HG03280 (cell line): ENCODE measurements at regions not wholly inside any gene's neighbourhood (a gene's known extent, or its start where the extent isn't known, plus 50 kb on each side); places are given as distances from the start of the nearest gene placed in this dataset.
"Not testable (repeated sequence)": the region's sequence is repeated elsewhere in the genome, so short reads cannot be mapped to it uniquely, and the experiment has no call there.

ENCODE experiments used
- ATAC-seq: cut with Tn5 transposase; IDR thresholded peaks from one replicate; pipeline ENCODE4 v1.9.1; 2021; ENCODE audit warnings: mild to moderate bottlenecking, moderate library complexity; ENCODE audit not compliant: unreplicated experiment

- ATAC-seq = no peak
Measured at GRCh38 chr6:66561479-66561878, 854.5 kb upstream of the EYS start.

DNA sequence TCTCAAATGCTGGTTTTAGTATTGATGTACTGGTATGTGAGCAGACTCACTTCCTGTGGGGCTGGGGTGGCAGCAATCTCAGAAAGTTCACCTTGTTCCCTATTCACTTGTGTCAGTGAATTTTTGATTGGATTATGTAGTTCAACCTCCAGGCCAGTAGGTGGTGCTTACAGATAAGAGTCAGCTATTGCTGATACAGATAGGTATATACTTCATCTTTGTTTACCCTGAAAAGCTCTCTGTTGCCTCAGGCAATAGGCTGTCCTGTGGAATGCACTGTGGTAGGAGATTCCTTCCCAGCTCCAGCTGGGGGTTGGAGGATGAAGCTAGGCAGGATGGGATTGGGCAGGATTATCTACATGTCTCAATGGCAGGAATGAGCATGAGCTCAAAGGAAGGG is 851.2 kb upstream of the EYS start:
- no peak for ATAC-seq

DNA sequence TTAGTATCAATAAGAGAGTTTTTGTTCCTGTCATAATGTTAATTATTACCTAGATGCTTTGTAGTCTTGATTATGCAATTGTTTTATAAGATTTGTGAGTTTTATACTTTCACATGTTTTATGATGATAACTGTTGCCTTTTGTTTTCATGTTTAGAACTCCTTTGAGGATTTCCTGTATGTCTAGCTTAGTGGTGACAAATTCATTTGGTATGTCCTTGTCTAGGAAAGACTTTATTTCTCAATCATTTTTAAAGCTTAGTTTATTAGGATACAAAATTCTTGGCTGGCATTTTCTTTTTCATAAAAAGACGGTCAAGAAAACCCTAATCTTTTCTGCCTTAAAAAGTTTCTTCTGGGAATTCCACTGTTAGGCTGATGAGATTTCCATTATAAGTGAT is 849.9 kb upstream of the EYS start:
- no peak for ATAC-seq

DNA sequence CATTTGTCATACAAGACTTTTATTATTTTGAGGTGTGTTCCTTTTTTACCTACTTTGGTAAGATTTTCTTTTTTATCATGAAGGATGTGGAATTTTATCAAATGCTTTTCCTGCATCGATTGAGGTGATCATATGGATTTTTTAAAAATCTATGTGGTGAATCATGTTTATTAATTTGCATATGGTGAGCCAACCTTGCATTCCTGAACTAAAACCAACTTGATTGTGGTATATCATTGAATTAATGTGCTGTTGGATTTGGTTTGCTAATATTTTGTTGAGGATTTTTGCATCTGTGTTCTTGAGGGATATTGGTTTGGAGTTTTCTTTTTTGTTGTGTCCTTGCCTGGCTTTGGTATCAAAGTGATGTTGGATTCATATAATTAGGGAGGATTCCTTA is 848.1 kb upstream of the EYS start:
- ATAC-seq = no peak

DNA sequence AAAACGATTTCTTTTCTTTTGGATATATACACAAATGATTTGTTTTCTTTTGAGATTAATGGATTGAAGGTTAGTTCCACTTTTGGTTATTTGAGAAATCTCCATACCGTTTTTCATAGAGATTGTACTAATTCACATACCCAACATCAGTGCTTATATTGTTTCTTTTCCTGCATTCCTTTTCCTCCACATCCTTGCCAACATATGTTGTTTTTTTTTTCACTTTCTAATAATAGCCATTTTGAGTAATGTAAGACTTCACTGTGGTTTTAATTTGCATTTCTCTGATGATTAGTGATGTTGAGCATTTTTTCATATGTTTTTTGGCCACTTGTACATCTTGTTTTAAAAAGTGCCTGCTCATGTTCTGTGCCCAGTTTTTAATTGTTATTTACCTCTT is 846.4 kb upstream of the EYS start:
- no peak for ATAC-seq

DNA sequence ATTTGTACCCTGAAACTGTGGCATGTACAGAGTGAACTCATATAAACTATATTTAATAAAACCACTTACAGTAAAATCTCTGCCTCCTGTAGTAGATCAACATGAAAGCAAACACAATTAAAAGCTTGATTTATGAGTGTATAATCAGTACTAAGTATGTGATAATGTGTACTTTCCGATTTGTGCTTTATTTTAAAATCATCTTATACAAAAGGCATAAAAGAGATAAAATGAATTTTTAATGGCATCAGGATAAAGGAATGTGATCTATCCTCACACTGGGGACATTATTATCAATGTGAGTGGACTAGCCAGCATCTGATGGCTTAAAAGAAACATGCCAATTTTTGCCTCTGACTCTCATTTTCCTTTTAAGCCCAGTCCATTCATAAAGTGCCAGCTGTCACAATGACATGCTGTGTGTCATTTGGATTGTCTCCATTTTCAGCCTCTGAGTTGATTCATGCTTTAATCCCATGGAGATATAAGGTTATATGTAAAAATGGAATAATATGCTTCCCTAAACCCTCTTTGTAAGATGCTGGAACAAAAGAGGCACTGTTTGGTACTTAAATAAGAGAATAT is 831.6 kb upstream of the EYS start:
- no peak for ATAC-seq

DNA sequence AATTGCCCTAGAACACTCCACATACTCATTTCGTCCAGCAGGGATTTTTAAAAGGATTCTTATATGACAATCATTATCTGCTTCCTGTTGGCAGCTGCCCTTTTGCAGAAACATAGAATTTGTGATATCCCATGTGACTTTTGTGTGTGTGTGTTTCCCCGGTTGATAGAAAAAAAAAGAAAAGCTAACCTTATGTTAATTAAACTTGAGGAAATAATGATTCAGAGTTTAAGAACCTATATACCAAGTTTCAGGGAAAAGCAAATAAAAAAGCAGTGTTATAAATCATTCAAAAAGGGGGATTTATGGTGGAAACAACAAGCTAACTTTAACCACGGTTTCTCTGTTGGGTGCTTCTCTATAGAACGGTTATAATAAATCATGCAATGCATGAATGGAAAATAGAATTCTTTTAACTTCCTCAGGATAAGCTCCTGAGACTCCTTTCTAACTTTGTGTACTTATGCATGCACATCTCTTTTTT is 826.9 kb upstream of the EYS start:
- ATAC-seq = no peak

DNA sequence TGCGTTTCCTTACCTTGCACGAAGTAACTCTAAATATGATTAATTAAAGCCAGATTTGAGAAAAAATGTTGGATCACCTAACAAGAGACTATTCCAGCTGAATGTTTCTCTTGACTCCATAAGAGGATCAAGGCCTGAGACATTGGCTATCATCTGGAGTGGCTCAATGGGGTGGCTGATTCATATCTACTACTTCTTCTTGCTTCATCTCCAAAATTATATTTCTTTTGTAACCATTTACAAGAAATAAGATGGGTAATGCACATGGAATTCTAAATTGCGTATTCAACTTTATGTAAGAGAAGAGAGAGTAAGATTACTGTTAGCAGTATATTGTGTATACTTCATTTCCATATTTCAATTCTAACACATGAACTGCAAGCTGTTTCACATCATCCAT is 819.0 kb upstream of the EYS start:
- no peak for ATAC-seq

DNA sequence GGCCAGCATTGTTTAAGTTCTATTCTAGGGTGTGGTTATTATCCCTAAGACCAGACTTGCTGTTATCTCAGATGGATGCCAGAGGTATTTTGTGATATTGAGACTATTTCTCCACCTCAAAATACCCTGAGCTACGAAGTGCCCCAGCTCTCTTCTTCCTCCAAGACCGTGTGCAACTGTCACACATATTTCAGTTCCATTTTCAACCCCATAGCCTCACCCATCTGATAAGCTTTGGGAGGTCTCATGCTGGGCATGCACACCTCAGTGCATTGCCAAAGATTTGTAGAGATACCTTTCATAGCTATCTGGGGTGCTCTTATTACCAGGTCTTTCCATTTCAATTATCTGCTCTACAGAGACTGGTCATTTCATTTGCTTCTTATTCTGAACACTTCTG is 815.8 kb upstream of the EYS start:
- ATAC-seq = no peak

DNA sequence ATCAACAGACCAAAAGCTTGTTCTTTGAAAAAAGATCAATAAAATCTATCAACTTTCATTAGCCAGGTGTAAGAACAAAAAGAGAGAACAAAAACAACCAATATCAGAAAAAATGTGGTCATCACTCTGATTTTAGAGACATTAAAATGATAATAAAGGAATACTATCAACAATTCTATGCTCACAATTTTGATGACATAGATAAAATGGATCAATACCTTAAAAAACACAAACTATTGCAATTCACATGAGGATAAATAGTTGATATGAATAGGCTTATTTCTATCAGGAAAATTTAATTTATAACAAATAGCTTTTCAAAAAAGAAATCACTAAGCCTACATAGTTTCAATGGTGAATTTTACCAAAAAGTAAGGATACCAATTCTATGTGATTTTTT is 809.4 kb upstream of the EYS start:
- no peak for ATAC-seq

- no peak for ATAC-seq
Measured at GRCh38 chr6:66508433-66508832, 801.4 kb upstream of the EYS start.

DNA sequence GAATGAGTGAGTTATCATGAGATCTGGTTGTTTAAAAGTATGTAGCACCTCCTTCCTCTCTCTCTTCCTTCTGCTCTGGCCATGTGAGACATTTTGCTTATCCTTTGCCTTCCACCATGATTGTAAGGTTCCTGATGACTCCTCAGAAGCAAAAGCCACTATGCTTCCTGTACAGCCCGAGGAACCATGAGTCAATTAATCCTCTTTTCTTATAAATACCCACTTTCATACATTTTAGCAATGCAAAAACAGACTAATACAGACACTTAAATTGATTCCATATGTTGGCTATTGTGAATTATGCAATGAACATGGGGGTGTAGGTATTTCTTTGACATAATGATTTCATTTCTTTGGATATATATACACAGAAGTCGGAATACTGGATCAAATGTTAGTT is 792.8 kb upstream of the EYS start:
- ATAC-seq = no peak

GRCh38 chr6:66496659-66497058 is 789.6 kb upstream of the EYS start:
- no peak for ATAC-seq

- not testable (repeated sequence) for ATAC-seq
Measured at GRCh38 chr6:66494643-66495042, 787.6 kb upstream of the EYS start.

- ATAC-seq = no peak
Measured at GRCh38 chr6:66489269-66489987, 782.4 kb upstream of the EYS start.

DNA sequence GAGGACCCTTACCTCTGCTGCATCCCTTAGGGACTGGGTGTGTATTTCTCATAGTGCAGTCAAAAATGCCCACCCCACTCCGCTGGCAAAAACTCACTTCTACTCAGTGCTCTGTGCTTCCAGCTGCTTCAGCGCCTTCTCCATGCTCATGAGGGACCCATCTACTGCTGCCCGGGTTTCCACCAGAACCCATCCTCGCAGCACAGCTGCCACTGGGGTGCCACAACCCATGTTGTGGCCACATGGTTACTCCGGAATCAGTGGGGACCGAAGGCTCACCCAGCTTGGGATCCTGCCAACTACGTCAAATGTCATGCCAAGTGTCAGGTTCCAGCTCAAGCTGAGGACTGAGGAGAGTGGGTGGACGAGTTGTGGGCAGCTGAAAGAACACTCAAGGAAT is 774.2 kb upstream of the EYS start:
- no peak for ATAC-seq

DNA sequence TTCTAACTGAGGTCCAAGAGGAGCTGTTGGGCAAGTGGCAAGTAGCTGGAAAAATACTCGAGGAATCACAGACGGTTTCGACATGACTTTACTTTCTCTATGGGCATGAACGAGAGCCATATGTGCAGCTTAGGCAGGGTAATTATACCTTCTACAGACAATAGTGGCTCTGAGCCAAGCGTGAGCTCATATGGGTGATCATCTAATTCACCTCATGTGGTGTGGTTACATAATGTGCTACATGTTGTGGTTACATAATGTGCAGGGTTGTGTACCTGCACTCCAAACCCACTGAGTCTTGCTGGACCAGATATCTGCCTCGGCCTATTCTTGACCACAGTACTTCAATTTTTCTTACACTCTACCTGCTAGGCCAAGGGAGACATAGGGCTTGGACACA is 771.7 kb upstream of the EYS start:
- no peak for ATAC-seq

- ATAC-seq = no peak
Measured at GRCh38 chr6:66435321-66435720, 728.3 kb upstream of the EYS start.

DNA sequence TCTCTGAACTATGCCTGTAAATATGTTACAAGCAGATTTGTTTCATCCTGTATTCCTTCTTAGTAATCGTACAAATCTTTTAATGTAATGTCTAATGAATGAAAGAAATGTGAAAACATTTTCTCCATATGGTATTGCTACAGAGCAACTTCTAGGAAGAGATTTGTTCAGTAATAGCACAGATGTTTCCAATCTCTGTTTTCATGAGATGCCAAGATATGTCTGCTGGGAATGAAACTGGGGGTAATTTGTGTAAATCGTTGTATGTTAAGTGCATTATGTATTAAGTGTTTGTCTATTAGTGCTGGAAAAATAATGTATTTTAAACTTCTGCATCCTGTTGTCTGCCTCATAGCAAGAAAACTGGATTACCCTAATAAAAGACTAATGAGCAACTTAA is 722.2 kb upstream of the EYS start:
- ATAC-seq = no peak

GRCh38 chr6:66423047-66423446 is 716.0 kb upstream of the EYS start:
- no peak for ATAC-seq

- no peak for ATAC-seq
Measured at GRCh38 chr6:66421570-66421969, 714.5 kb upstream of the EYS start.

- ATAC-seq = no peak
Measured at GRCh38 chr6:66418906-66419305, 711.9 kb upstream of the EYS start.

- ATAC-seq = no peak
Measured at GRCh38 chr6:66403966-66404365, 696.9 kb upstream of the EYS start.
